IMR-90 (cell line): ENCODE measurements at regions not wholly inside any gene's neighbourhood (a gene's known extent, or its start where the extent isn't known, plus 50 kb on each side); places are given as distances from the start of the nearest gene placed in this dataset.

Experiments used
- ATAC-seq: fragments of 200-7000 bp; cut with Tn5 transposase; 2 replicates; pipeline ENCODE4 v1.9.1; 2020; ENCODE audit warnings: low read depth, mild to moderate bottlenecking, moderate library complexity
- BruUV-seq: library from RNA; stranded (reverse); fragments of 400-500 nt; replicated peaks from 2 replicates; lab custom pipeline; 2021; lab: Mats Ljungman, UMichigan
- CTCF ChIA-PET: fragments of 300-600 bp; formaldehyde crosslinking; extraction: SDS; loops from one replicate; lab custom pipeline; 2021; ENCODE audit warnings: antibody characterized with exemption; lab: Yijun Ruan, JAX
- POLR2A ChIA-PET: fragments of 300-600 bp; sonication (Branson Sonifier 250); formaldehyde crosslinking; loops from one replicate; lab custom pipeline; 2022; ENCODE audit warnings: antibody characterized with exemption; ENCODE audit not compliant: unreplicated experiment; lab: Charles Lee
- DNase-seq: peaks from one replicate; pipeline ENCODE4 v3.0.0; 2013
- H2AFZ ChIP-seq: replicated peaks from 2 replicates; pipeline ENCODE3; 2013; ENCODE audit warnings: low read length, mild to moderate bottlenecking; ENCODE audit not compliant: poor library complexity
- H2AK5ac ChIP-seq: 2 replicates; pipeline ENCODE4 v1.6.1; 2013; ENCODE audit warnings: low read depth, low read length, inconsistent platforms
- H2AK9ac ChIP-seq: replicated peaks from 2 replicates; pipeline ENCODE3; 2013; ENCODE audit warnings: mild to moderate bottlenecking, low read depth, low read length, moderate library complexity; ENCODE audit not compliant: poor library complexity
- H2BK120ac ChIP-seq: 2 replicates; pipeline ENCODE4 v1.6.1; 2013; ENCODE audit warnings: low read depth, low read length, inconsistent platforms
- H2BK15ac ChIP-seq: 3 replicates; pipeline ENCODE4 v1.6.1; 2013; ENCODE audit warnings: low read depth, low read length, inconsistent platforms
- H2BK20ac ChIP-seq: 2 replicates; pipeline ENCODE4 v1.6.1; 2013; ENCODE audit warnings: low read depth, mild to moderate bottlenecking, inconsistent platforms, low read length, moderate library complexity
- H2BK5ac ChIP-seq: 2 replicates; pipeline ENCODE4 v1.6.1; 2013; ENCODE audit warnings: mild to moderate bottlenecking, low read depth, low read length, inconsistent platforms; ENCODE audit not compliant: poor library complexity, severe bottlenecking
- H3K14ac ChIP-seq: replicated peaks from 2 replicates; pipeline ENCODE4 v1.6.1; 2013; ENCODE audit warnings: low read depth, low read length, inconsistent platforms
- H3K18ac ChIP-seq: 2 replicates; pipeline ENCODE4 v1.6.1; 2013; ENCODE audit warnings: low read depth, low read length, control low read depth
- H3K23ac ChIP-seq: 2 replicates; pipeline ENCODE4 v1.6.1; 2013; ENCODE audit warnings: low read depth, low read length, inconsistent platforms
- H3K27ac ChIP-seq: 2 replicates; pipeline ENCODE4 v1.5.1; 2013; ENCODE audit warnings: mild to moderate bottlenecking, control low read depth, low read length; ENCODE audit not compliant: insufficient read depth
- H3K27me3 ChIP-seq: 2 replicates; pipeline ENCODE4 v1.6.1; 2013; ENCODE audit warnings: low read length; ENCODE audit not compliant: control insufficient read depth, insufficient read depth
- H3K36me3 ChIP-seq: 2 replicates; pipeline ENCODE4 v1.6.1; 2013; ENCODE audit warnings: low read length, mixed read lengths; ENCODE audit not compliant: control insufficient read depth, insufficient read depth
- H3K4ac ChIP-seq: 2 replicates; pipeline ENCODE4 v1.6.1; 2013; ENCODE audit warnings: low read depth, low read length, inconsistent platforms
- H3K4me1 ChIP-seq: 2 replicates; pipeline ENCODE4 v1.6.1; 2013; ENCODE audit warnings: low read length, mixed read lengths; ENCODE audit not compliant: control insufficient read depth, insufficient read depth
- H3K4me2 ChIP-seq: 2 replicates; pipeline ENCODE4 v1.6.1; 2013; ENCODE audit warnings: low read depth, mild to moderate bottlenecking, control low read depth, low read length, moderate library complexity
- H3K4me3 ChIP-seq: 2 replicates; pipeline ENCODE4 v1.5.1; 2013; ENCODE audit warnings: low read depth, mild to moderate bottlenecking, control low read depth, low read length, moderate library complexity; ENCODE audit not compliant: insufficient read depth
- H3K56ac ChIP-seq: 2 replicates; pipeline ENCODE4 v1.6.1; 2013; ENCODE audit warnings: low read length, inconsistent platforms; ENCODE audit not compliant: insufficient read depth; ENCODE audit errors: extremely low read depth
- H3K79me1 ChIP-seq, 2 experiments: 2 replicates each; pipeline ENCODE4 v1.6.1; 2013; ENCODE audit warnings: low read length in 2 of 2, inconsistent platforms in 1 of 2, low read depth in 1 of 2
- H3K9ac ChIP-seq: 2 replicates; pipeline ENCODE4 v1.6.1; 2013; ENCODE audit warnings: low read depth, low read length, control low read depth
- H3K9me1 ChIP-seq: 2 replicates; pipeline ENCODE4 v1.6.1; 2013; ENCODE audit warnings: low read length, inconsistent platforms; ENCODE audit not compliant: insufficient read depth
- H3K9me3 ChIP-seq: 2 replicates; pipeline ENCODE4 v1.6.1; 2013; ENCODE audit warnings: low read length; ENCODE audit not compliant: control insufficient read depth, insufficient read depth
- H4K20me1 ChIP-seq: 2 replicates; pipeline ENCODE4 v1.6.1; 2013; ENCODE audit warnings: low read length, inconsistent platforms; ENCODE audit not compliant: insufficient read depth
- H4K5ac ChIP-seq: 2 replicates; pipeline ENCODE4 v1.6.1; 2013; ENCODE audit warnings: mild to moderate bottlenecking, low read depth, low read length, control low read depth
- H4K8ac ChIP-seq, 2 experiments: 2 replicates each; pipeline ENCODE4 v1.6.1; 2013; ENCODE audit warnings: low read depth in 2 of 2, low read length in 2 of 2, control low read depth in 1 of 2, inconsistent platforms in 1 of 2
- H4K91ac ChIP-seq: 2 replicates; pipeline ENCODE4 v1.6.1; 2013; ENCODE audit warnings: low read depth, low read length, inconsistent platforms; ENCODE audit not compliant: insufficient read depth
- CEBPB ChIP-seq: IDR thresholded peaks from 2 replicates; pipeline ENCODE4 v1.6.1; 2012; ENCODE audit warnings: low read depth, low read length, improper control_type of control experiment
- RAD21 ChIP-seq: IDR thresholded peaks from 2 replicates; pipeline ENCODE4 v1.6.1; 2012; ENCODE audit warnings: low read length, improper control_type of control experiment
- SMC3 ChIP-seq: fragments of 150-350 bp; IDR thresholded peaks from 2 replicates; pipeline ENCODE4 v1.6.1; 2016; ENCODE audit warnings: low read depth, mild to moderate bottlenecking, antibody characterized with exemption, low read length, moderate library complexity
- WGBS, 2 experiments: methylation state at CpG; one replicate each; pipeline versions ENCODE4 v1.1.5 to v1.1.7; 2013; ENCODE audit warnings: missing lambda C conversion rate in 2 of 2; ENCODE audit not compliant: insufficient read length in 1 of 2; ENCODE audit errors: extremely low coverage in 2 of 2; 5-methylcytosine and 5-hydroxymethylcytosine counted together
- dilution Hi-C: fragments of 300-500 bp; cut with HindIII; formaldehyde crosslinking; loops from one replicate; pipeline ENCODE4 v1.14.3; 2018; ENCODE audit warnings: low sequenced_read_pairs; ENCODE audit not compliant: unreplicated experiment
- in situ Hi-C: fragments of 300-500 bp; cut with MboI; formaldehyde crosslinking; loops from 3 replicates; pipeline ENCODE4 v1.14.3; 2019; ENCODE audit warnings: low sequenced_read_pairs, inconsistent platforms, mixed read lengths
- intact Hi-C: fragments of 100-400 bp; cut with micrococcal nuclease; formaldehyde crosslinking; loops from 2 replicates; pipeline ENCODE4 v1.10.0; 2022

DNA sequence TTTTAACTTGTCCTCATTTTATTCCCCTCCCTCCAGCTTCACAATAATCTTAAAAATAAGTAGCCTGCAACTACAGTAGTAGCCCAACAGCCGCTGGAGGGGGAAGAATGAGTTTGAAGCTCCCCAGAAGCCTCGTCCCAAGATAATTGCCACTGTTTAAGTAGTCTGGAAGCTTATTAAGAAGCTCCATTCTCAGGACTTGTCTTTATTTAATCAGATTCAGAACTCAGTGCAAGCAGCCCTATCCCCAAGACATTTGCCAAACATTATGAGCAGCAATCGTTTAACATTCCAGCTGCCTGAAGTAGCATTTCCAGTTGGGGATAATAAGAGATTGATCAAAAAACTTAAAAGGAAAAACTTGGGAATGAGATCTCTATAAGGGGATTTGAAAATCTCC lies 106.0 kb downstream of the URB2 start:
- Histone ChIP-seq H4K8ac (no peak overlapping the region), H3K79me1 (no peaks in the 10 kb centered on the region), H3K4me1 (no peaks in the 10 kb centered on the region), H3K23ac (no peak overlapping the region), H2AFZ (no peak overlapping the region), H3K4me2 (no peak overlapping the region), H2AK9ac (no peak overlapping the region), H2AK5ac (no peak overlapping the region), H3K56ac (no peak overlapping the region), H3K18ac (no peak overlapping the region), H2BK20ac (no peak overlapping the region), H3K36me3 (no peaks in the 10 kb centered on the region), H3K4me3 (no peak overlapping the region), H3K27me3 (no peaks in the 10 kb centered on the region), H3K9ac (no peak overlapping the region), H3K27ac (no peak overlapping the region), H2BK15ac (no peak overlapping the region), H4K5ac (no peak overlapping the region), H3K4ac (no peak overlapping the region), H3K9me1 (no peaks in the 10 kb centered on the region), H3K14ac (no peak overlapping the region), H2BK120ac (no peak overlapping the region), H4K20me1 (no peaks in the 10 kb centered on the region), H3K9me3 (no peaks in the 10 kb centered on the region), H2BK5ac (no peak overlapping the region), H4K91ac (no peak overlapping the region)
- no TSS peak for BruUV-seq
- in situ Hi-C loops (no loop called here), intact Hi-C loops (no loop called here), dilution Hi-C loops (no loop called here)
- TF ChIP-seq CEBPB (no peak), SMC3 (no peak), RAD21 (no peak)
- ChIA-PET CTCF (interaction anchor here (0.7 kb wide), 1 partner anchor 951 kb away, joined by 3 read pairs; no protein-coding TSS in a partner anchor), POLR2A (no interaction called here)
- no CpG with 5 or more reads among the region's 3 CpGs for WGBS, 2 experiments
- ATAC-seq (no peak), DNase-seq (no peak)
